Hematopoietic multipotent progenitor cell (in vitro differentiated cells): ENCODE measurements at regions not wholly inside any gene's neighbourhood (a gene's known extent, or its start where the extent isn't known, plus 50 kb on each side); places are given as distances from the start of the nearest gene placed in this dataset.

Experiments
- DNase-seq, 3 donors: peaks; one replicate each; pipeline ENCODE4 v3.0.0-alpha.2; 2011 to 2015; ENCODE audit warnings: low read depth in 2 of 3, low spot score in 2 of 3

GRCh38 chr7:41756650-41757182 is 53.8 kb upstream of the INHBA start:
- DNase-seq = no peak

GRCh38 chr7:41755096-41755495 is 52.2 kb upstream of the INHBA start:
- DNase-seq = peak in 1 of 3 donors; percentile 45

- DNase-seq = no peak
Observed at GRCh38 chr7:41754046-41754445, 51.2 kb upstream of the INHBA start.
